Ammon's horn (tissue), 1 donor: ENCODE measurements at regions not wholly inside any gene's neighbourhood (a gene's known extent, or its start where the extent isn't known, plus 50 kb on each side); places are given as distances from the start of the nearest gene placed in this dataset.
"Not testable (repeated sequence)": the region's sequence is repeated elsewhere in the genome, so short reads cannot be mapped to it uniquely, and the experiment has no call there.

Experiments used
- DNase-seq: peaks from one replicate; pipeline ENCODE4 v3.0.0-alpha.2; 2016; ENCODE audit warnings: low spot score

- DNase-seq, result not testable (repeated sequence)
Measured at GRCh38 chr13:58352100-58352499, 720.6 kb downstream of the PCDH17 start.

- DNase-seq, result no peak
Measured at GRCh38 chr13:58369936-58370335, 738.4 kb downstream of the PCDH17 start.

GRCh38 chr13:58376349-58376748, 744.8 kb downstream of the PCDH17 start:
- no peak for DNase-seq

- DNase-seq, result no peak
Measured at GRCh38 chr13:58376775-58377174, 745.2 kb downstream of the PCDH17 start.

GRCh38 chr13:58379221-58379620, 747.7 kb downstream of the PCDH17 start:
- DNase-seq, result no peak

GRCh38 chr13:58385336-58385735, 753.8 kb downstream of the PCDH17 start:
- not testable (repeated sequence) for DNase-seq

GRCh38 chr13:58397596-58398387, 766.2 kb downstream of the PCDH17 start:
- no peak for DNase-seq

GRCh38 chr13:58399263-58399662, 767.7 kb downstream of the PCDH17 start:
- DNase-seq, result no peak

GRCh38 chr13:58406545-58406944, 775.0 kb downstream of the PCDH17 start:
- DNase-seq, result no peak

- DNase-seq, result no peak
Measured at GRCh38 chr13:58429917-58430316, 798.4 kb downstream of the PCDH17 start.

- no peak for DNase-seq
Measured at GRCh38 chr13:58434943-58435342, 803.4 kb downstream of the PCDH17 start.

- DNase-seq, result no peak
Measured at GRCh38 chr13:58437427-58437826, 805.9 kb downstream of the PCDH17 start.

- no peak for DNase-seq
Measured at GRCh38 chr13:58446979-58447378, 815.4 kb downstream of the PCDH17 start.

- no peak for DNase-seq
Measured at GRCh38 chr13:58452123-58452623, 820.6 kb downstream of the PCDH17 start.

- DNase-seq, result no peak
Measured at GRCh38 chr13:58455094-58455493, 823.5 kb downstream of the PCDH17 start.

- no peak for DNase-seq
Measured at GRCh38 chr13:58461217-58461616, 829.7 kb downstream of the PCDH17 start.

- DNase-seq, result no peak
Measured at GRCh38 chr13:58463841-58464240, 832.3 kb downstream of the PCDH17 start.

GRCh38 chr13:58467176-58467575, 835.6 kb downstream of the PCDH17 start:
- DNase-seq, result no peak

- DNase-seq, result no peak
Measured at GRCh38 chr13:58472483-58472882, 840.9 kb downstream of the PCDH17 start.

- DNase-seq, result no peak
Measured at GRCh38 chr13:58474581-58474980, 843.0 kb downstream of the PCDH17 start.

- no peak for DNase-seq
Measured at GRCh38 chr13:58476206-58476918, 844.8 kb downstream of the PCDH17 start.

GRCh38 chr13:58478858-58479257, 847.3 kb downstream of the PCDH17 start:
- DNase-seq, result no peak

GRCh38 chr13:58480061-58480460, 848.5 kb downstream of the PCDH17 start:
- no peak for DNase-seq
